Tibial artery (tissue), 4 donors: ENCODE measurements at regions not wholly inside any gene's neighbourhood (a gene's known extent, or its start where the extent isn't known, plus 50 kb on each side); places are given as distances from the start of the nearest gene placed in this dataset.

Source experiments
- DNase-seq, 2 donors: peaks; one replicate each; pipeline ENCODE4 v3.0.0-alpha.2; 2019
- H3K27ac ChIP-seq, 2 donors: fragments of 200-600 bp; sonication (generic) in 1 of 2; 1 replicate in 1 of 2; 2 replicates in 1 of 2; pipeline ENCODE4 v1.5.1; 2018 to 2019; ENCODE audit warnings: mild to moderate bottlenecking in 1 of 2
- H3K27me3 ChIP-seq, 2 donors: fragments of 200-600 bp; sonication (generic) in 1 of 2; one replicate each; pipeline versions ENCODE4 v1.5.1 to v1.6.0; 2016 to 2019
- H3K36me3 ChIP-seq, 3 donors: fragments of 200-600 bp; sonication (generic) in 2 of 3; one replicate each; pipeline ENCODE4 v1.5.1; 2016 to 2019; ENCODE audit warnings: mild to moderate bottlenecking in 2 of 3
- H3K4me1 ChIP-seq, 4 donors: fragments of 200-600 bp; sonication (generic) in 2 of 4; 1 replicate in 3 of 4; 2 replicates in 1 of 4; pipeline ENCODE4 v1.5.1; 2016 to 2019
- H3K4me3 ChIP-seq, 2 donors: fragments of 200-600 bp; sonication (generic) in 1 of 2; 1 replicate in 1 of 2; 2 replicates in 1 of 2; pipeline ENCODE4 v1.5.1; 2018 to 2019; ENCODE audit warnings: mild to moderate bottlenecking in 2 of 2
- H3K9me3 ChIP-seq, 3 donors: fragments of 200-600 bp; sonication (generic) in 1 of 3; one replicate each; pipeline ENCODE4 v1.5.1; 2016 to 2019
- intact Hi-C: fragments of 100-400 bp; cut with DNase I; formaldehyde crosslinking; loops from one replicate; pipeline ENCODE4 v1.15.0; 2023; ENCODE audit warnings: low total_unique reads
- TF ChIP-seq, protein P1 (sequence below), 2 experiments: fragments of 200-600 bp in 1 of 2; fragments of 450-650 bp in 1 of 2; IDR thresholded peaks; one replicate each; pipeline ENCODE4 v1.5.1; 2017 to 2019; ENCODE audit warnings: antibody characterized with exemption in 2 of 2, mild to moderate bottlenecking in 1 of 2, moderate library complexity in 1 of 2

DNA sequence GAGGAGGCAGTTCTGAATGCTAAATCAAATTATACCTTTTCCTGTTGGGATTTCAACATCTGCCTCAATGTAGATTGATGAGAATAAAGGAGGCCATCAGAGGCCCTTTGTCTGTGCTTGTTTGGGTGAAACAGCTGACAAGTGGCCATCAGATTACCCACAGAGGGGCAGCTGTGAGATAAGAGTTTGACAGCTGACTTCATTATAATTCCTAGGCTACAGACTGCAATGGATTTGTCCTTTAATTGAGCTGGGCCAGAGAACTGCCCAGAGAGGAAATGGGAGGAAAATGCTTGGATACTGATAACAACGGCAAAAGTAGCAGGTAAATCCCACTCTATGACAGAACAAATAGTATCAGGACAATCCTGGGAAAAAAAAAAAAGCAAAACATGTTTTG is 649.4 kb downstream of the HDGFL1 start:
- TF ChIP-seq, protein P1, sequence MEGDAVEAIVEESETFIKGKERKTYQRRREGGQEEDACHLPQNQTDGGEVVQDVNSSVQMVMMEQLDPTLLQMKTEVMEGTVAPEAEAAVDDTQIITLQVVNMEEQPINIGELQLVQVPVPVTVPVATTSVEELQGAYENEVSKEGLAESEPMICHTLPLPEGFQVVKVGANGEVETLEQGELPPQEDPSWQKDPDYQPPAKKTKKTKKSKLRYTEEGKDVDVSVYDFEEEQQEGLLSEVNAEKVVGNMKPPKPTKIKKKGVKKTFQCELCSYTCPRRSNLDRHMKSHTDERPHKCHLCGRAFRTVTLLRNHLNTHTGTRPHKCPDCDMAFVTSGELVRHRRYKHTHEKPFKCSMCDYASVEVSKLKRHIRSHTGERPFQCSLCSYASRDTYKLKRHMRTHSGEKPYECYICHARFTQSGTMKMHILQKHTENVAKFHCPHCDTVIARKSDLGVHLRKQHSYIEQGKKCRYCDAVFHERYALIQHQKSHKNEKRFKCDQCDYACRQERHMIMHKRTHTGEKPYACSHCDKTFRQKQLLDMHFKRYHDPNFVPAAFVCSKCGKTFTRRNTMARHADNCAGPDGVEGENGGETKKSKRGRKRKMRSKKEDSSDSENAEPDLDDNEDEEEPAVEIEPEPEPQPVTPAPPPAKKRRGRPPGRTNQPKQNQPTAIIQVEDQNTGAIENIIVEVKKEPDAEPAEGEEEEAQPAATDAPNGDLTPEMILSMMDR (IDR thresholded peaks at IDR 0.05): no peak
- no peaks in the 10 kb centered on the region for H3K27me3 ChIP-seq
- DNase-seq: no peak
- H3K4me3 ChIP-seq: no peak overlapping the region
- H3K9me3 ChIP-seq: peaks cover 0 to 3% (median 0%) of the 10 kb centered on the region in 3 donors
- no peaks in the 10 kb centered on the region for H3K4me1 ChIP-seq
- H3K27ac ChIP-seq: no peak overlapping the region
- intact Hi-C loops: no loop called here
- no peaks in the 10 kb centered on the region for H3K36me3 ChIP-seq

DNA sequence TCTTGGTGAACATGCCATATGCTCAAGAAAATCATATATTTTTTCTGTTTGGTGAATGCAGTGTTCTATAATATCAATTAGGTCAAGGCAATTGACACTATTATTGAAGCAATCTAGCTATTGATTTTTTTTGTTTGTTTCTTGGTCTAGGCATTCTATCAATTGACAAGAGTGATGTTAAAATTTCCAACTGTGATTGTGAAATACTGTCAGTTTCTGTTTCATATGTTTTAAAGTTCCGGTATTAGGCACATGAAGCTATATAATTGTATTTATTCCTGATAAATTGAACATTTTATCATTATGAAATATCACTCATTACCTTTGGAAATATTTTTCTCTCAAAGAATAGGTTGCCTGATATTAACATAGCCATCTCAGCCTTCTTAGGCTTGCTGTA is 653.4 kb downstream of the HDGFL1 start:
- Histone ChIP-seq H3K9me3 (peaks cover 0 to 3% (median 0%) of the 10 kb centered on the region in 3 donors), H3K27me3 (no peaks in the 10 kb centered on the region), H3K27ac (no peak overlapping the region), H3K4me3 (no peak overlapping the region), H3K36me3 (no peaks in the 10 kb centered on the region), H3K4me1 (no peaks in the 10 kb centered on the region)
- no peak for DNase-seq
- intact Hi-C loops: no loop called here
- TF ChIP-seq, protein P1 (IDR thresholded peaks at IDR 0.05): no peak

DNA sequence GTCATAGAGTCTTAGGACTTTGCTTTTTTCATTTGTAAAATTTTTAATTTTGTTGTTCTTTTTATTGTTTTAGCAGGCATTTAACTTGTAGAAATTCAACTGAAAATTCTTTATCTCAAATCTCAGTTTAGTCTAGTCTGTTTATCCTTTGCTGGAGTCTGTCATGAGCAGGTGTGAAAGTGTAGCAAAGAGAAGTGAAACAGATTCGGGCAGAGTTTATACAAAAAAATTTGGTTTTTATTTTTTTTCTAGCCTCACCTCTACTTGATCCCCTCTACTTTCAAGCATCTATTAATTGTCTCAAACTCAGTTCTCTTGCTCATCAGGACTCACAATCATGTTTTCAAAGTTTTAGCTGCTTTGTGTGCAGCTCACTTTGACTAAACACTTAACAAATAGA is 655.2 kb downstream of the HDGFL1 start:
- H3K9me3 ChIP-seq: peaks cover 0 to 3% (median 0%) of the 10 kb centered on the region in 3 donors
- no peak for DNase-seq
- H3K27me3 ChIP-seq: no peaks in the 10 kb centered on the region
- intact Hi-C loops: no loop called here
- H3K36me3 ChIP-seq: no peaks in the 10 kb centered on the region
- H3K27ac ChIP-seq: no peak overlapping the region
- no peak overlapping the region for H3K4me3 ChIP-seq
- H3K4me1 ChIP-seq: no peaks in the 10 kb centered on the region
- TF ChIP-seq, protein P1 (IDR thresholded peaks at IDR 0.05): no peak

DNA sequence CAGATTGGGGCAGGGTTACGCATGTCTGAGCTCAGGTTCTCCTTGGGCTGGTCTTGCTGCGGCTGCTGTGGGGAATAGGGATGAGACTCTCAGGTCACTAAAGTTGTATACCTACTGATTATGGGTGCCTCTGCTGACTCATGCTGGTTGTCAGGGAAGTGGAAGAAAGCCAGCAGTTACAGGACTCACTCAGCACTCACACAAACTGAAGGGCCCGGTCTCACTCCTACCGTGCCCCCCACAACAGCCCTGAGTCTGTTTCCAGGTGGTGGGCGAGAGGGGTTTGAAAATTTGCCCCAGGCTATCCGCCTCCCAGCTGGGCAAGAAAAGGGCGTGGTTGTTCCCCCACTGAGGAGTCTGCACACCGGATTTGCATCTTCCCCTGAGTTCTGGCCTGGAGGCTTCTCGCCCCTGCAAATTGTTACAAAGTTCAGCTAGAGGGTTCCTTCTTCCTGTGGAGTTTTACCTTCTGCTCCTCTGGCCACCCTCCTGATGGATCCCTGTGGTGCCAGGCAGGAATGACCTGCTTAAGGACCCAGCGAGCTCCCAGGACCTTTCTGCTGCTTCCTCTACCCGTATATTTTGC is 659.2 kb downstream of the HDGFL1 start:
- no peaks in the 10 kb centered on the region for H3K36me3 ChIP-seq
- no peak for DNase-seq
- intact Hi-C loops: no loop called here

DNA sequence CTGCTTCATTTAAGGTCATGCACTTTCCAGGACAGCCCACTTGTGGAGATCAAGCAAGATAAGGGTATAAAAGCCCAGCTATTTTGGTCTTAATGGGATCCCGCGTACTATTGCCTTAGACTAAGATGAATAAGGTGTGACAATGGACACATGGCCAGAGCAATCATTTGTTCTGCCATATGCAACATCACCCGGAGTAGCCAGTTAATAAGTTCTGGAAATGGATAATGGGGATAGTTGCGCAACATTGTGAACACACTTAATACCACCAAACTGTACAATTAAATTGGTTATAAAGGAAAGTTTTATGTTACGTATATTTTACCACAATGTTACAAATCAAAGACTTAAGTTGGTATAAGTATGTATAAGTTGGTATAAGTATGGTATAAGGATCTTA is 674.5 kb downstream of the HDGFL1 start:
- intact Hi-C loops: no loop called here
- Histone ChIP-seq H3K9me3 (no peaks in the 10 kb centered on the region), H3K36me3 (no peaks in the 10 kb centered on the region), H3K27me3 (no peaks in the 10 kb centered on the region), H3K4me1 (no peaks in the 10 kb centered on the region), H3K27ac (no peak overlapping the region), H3K4me3 (no peak overlapping the region)
- TF ChIP-seq, protein P1 (IDR thresholded peaks at IDR 0.05): no peak
- no peak for DNase-seq

More for the DNA sequence above, 659.2 kb downstream of the HDGFL1 start:
- H3K27me3 ChIP-seq: no peaks in the 10 kb centered on the region
- TF ChIP-seq, protein P1 (IDR thresholded peaks at IDR 0.05): no peak
- H3K9me3 ChIP-seq: no peaks in the 10 kb centered on the region
- H3K4me1 ChIP-seq: no peaks in the 10 kb centered on the region
- H3K4me3 ChIP-seq: no peak overlapping the region
- H3K27ac ChIP-seq: no peak overlapping the region

DNA sequence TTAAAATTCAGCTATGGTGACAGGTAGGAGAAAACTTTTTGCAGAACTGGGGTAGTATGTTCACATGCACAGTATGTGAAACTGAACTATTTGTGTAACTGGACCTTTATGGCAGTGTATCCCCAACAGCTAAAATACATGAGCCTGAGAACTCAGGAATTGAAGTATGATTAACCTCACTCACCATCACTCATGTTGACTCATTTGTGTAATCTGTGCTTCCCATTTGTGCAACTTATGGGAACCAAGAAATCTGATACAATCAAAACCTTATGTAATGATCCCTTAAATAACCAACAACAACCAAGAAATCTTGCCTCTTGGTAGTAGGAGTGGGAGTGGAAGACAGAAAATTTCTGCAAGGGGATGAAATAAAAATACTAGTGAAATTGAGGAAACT is 674.9 kb downstream of the HDGFL1 start:
- intact Hi-C loops: no loop called here
- no peaks in the 10 kb centered on the region for H3K27me3 ChIP-seq
- no peaks in the 10 kb centered on the region for H3K36me3 ChIP-seq
- TF ChIP-seq, protein P1 (IDR thresholded peaks at IDR 0.05): no peak
- DNase-seq: no peak
- no peaks in the 10 kb centered on the region for H3K4me1 ChIP-seq
- H3K4me3 ChIP-seq: no peak overlapping the region
- no peak overlapping the region for H3K27ac ChIP-seq
- H3K9me3 ChIP-seq: no peaks in the 10 kb centered on the region
